Medulla oblongata (tissue), 1 donor: ENCODE measurements at regions not wholly inside any gene's neighbourhood (a gene's known extent, or its start where the extent isn't known, plus 50 kb on each side); places are given as distances from the start of the nearest gene placed in this dataset.
A peak's percentile ranks its signal among the peaks of the same experiment; 100 is the strongest.
"Not testable (repeated sequence)": the region's sequence is repeated elsewhere in the genome, so short reads cannot be mapped to it uniquely, and the experiment has no call there.

Experiments used
- DNase-seq: peaks from one replicate; pipeline ENCODE4 v3.0.0-alpha.2; 2015; ENCODE audit errors: extremely low spot score

DNA sequence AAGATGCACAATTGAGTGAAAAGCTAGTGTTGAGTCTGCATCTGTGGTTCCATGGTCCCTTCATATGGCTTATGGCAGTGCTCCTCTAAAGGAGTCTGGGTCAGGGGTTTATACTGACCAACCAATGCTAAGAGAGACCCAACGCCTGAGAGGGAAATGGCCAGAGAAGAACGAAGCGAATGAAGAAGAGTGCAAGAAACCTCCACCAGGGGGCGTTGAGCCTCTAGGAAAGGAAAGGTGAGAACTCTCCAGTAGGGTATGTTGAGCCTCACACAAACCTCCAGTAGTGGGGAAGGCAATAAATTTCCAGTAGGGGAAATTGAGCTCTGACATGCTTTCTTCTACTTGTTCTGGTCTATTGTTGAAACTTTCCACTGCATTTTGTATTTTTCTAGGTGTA is 470.6 kb downstream of the PRDM9 start:
- no peak for DNase-seq

DNA sequence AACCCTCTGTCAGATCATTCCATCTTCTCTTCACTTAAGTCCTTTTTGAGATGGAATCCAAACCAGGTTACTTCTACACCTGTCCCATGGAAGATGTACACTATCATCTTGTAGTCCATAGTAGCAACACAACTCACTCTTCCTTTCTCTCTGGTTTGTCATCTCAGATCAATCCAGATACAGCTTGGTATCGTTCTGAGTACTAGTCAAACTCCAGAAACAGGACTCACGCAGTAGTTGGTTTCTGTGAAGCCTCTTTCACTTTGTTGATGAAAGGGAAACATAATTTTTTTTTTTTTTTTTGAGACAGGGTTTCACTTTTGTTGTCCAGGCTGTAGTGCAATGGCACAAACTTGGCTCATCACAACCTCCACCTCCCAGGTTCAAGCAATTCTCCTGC is 484.0 kb downstream of the PRDM9 start:
- DNase-seq, result no peak

- DNase-seq, result no peak
Observed at GRCh38 chr5:23994581-23995370, 487.4 kb downstream of the PRDM9 start.

- DNase-seq, result no peak
Observed at GRCh38 chr5:23996525-23996924, 489.1 kb downstream of the PRDM9 start.

- no peak for DNase-seq
Observed at GRCh38 chr5:24005384-24005783, 498.0 kb downstream of the PRDM9 start.

DNA sequence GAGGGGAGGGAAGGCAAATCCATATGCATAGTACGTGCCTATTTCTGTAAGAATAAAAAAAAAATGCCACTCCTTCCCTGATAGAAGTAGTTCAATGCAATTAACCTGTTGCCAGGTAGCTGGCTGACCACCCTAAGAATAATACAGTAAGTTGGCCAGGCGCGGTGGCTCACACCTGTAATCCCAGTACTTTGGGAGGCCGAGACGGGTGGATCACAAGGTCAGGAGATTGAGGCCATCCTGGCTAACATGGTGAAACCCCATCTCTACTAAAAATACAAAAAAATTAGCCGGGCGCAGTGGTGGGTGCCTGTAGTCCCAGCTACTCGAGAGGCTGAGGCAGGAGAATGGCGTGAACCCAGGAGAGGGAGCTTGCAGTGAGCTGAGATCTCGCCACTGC is 510.3 kb downstream of the PRDM9 start:
- DNase-seq, result not testable (repeated sequence)

DNA sequence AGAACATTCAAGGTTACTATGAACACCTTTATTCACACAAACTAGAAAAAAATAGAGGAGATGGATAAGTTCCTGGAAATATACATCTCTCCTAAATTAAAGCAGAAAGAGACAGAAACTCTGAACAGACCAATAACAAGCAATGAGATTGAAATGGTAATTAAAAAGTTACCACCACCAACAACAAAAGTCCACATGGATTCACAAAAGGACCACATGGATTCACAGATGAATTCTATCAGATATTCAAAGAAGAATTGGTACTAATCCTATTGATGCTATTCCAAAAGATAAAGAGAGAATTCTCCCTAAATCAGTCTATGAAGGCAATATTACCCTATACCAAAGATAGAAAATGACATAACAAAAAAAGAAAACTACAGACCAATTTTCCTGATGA is 518.9 kb downstream of the PRDM9 start:
- no peak for DNase-seq

GRCh38 chr5:24042688-24043087 is 535.3 kb downstream of the PRDM9 start:
- DNase-seq, result no peak

- no peak for DNase-seq
Observed at GRCh38 chr5:24045046-24045445, 537.6 kb downstream of the PRDM9 start.

DNA sequence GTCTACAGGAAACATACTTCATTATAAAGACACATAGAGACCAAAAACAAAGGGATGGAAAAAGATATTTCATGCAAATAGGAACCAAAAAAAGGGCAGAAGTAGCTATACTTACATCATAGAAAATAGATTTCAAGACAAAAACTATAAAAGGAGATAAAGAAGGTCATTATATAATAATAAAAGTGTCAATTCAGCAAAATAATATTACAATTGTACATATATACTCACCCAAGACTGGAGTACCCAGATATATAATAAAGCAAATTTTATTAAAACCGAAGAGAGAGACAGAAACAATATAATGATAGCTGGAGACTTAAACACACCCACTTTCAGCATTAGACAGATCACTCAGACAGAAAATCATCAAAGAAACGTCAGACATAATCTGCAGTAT is 546.3 kb downstream of the PRDM9 start:
- DNase-seq, result no peak

- DNase-seq, result no peak
Observed at GRCh38 chr5:24059006-24059405, 551.6 kb downstream of the PRDM9 start.

DNA sequence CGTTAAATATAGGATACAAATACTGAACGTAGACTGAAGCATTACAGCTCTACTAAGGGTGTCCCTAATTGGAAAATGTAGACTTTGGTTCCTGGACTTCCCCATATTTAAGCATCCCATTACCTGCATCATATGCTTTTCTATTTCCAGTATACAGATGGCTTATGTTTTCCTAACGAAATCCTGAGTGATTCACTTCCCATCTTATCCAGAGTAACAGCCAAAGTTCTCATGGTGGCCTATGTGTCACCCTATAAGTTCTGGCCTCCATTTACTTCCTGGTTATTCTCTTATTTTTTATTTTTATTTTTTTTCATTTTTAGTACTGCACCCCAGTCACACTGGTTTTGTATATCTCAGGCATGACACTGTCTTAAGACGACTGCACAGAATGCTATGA is 552.3 kb downstream of the PRDM9 start:
- no peak for DNase-seq

GRCh38 chr5:24065779-24066178 is 558.4 kb downstream of the PRDM9 start:
- no peak for DNase-seq

DNA sequence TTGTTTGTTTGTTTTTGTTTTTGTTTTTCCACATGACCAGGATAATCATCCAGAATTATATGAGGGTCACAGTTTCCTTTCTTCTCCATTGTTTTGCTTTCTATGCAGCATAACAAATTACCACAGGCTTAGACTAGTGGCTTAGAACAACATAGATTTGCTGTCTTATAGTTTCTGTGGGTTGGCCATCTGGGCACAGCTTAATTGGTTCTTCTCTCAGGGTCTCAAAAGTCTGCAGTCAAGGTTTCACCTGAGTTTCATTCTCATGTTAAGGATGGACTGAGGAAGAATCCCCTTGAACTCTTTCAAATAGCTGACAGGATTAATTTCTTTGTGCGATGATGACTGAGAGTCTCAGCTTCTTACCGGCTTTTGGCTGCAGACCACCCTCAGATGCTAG is 559.8 kb downstream of the PRDM9 start:
- DNase-seq, result no peak

DNA sequence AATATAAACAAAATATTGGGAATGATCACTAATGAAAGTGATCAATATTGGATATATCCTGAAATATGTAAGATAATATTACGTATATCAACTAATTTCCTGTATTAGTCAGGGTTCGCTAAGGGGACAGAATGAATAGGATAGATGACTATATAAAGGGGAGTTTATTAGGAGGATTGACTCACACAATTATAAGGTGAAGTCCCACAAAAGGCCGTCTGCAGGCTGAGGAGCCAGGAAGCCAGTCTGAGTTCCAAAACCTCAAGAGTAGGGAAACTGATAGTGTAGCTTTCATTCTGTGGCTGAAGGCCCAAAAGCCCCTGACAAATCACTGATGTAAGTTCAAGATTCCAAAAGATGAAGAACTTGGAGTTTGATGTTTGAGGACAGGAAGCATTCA is 561.1 kb downstream of the PRDM9 start:
- DNase-seq, result no peak

DNA sequence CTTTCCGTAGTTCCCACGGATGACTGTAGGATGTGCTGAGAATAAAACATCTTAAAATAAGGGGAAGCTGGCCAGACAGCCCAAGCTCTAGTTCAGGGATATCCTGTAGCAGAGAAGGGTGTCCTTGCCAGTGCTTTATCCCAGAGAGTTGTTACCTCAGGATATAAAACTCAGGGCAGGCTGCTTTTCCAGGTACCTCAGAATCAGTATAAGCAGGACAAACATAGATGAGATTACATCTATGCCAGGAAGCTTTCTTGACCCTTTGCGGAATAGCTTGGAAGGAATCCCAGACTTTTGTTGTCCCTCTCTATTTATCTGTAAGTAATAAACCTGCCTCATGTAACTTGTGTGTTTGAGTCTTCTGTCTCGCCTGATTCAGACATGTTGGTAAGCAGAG is 565.7 kb downstream of the PRDM9 start:
- DNase-seq, result no peak

DNA sequence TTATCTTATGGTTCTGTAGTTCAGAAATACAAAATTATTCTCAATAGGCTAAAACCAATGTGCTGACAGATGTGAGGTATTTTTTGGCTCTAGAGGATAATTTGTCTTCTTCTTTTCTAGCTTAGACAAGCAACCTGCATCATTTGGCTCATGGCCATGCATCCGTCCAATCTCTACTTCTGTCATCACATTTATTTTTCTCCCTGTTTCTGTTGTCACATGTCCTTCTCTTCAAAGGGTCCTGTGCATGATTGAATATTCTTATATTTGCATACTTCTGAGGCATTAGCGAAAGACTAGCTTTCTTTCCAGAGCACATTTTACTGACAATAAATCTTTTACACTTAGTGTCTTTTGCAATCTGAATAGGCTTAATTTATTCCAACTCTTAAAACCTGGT is 564.7 kb downstream of the CDH10 start:
- DNase-seq, result no peak

- no peak for DNase-seq
Observed at GRCh38 chr5:24094081-24094679, 550.6 kb downstream of the CDH10 start.

DNA sequence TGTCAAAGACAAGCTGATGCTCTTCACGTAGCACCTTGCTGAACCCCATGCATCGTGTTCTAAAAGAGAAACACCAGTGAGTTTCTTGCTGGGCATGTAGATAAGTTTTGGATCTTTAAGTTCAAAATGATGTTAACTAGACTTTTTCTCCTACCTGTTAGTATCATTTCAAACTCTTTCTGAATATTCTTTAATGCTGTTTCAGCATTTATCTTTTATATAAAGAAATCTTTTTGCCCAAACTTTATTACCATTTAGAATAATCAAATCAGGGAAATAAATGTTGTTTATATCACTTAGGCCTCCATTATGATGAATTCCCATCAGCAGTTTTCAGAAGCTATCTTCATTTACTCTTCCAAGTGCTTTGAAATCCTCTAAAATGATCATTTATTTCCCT is 542.8 kb downstream of the CDH10 start:
- no peak for DNase-seq

GRCh38 chr5:24103451-24104023 is 541.2 kb downstream of the CDH10 start:
- DNase-seq, result no peak

- DNase-seq, result peak; percentile 49
Observed at GRCh38 chr5:24110004-24110615, 534.7 kb downstream of the CDH10 start.

- DNase-seq, result no peak
Observed at GRCh38 chr5:24112420-24112819, 532.4 kb downstream of the CDH10 start.

GRCh38 chr5:24118351-24118750 is 526.4 kb downstream of the CDH10 start:
- no peak for DNase-seq
